WTC11 (cell line): ENCODE measurements at regions not wholly inside any gene's neighbourhood (a gene's known extent, or its start where the extent isn't known, plus 50 kb on each side); places are given as distances from the start of the nearest gene placed in this dataset.

Experiments
- ATAC-seq: fragments of 200-7000 bp; cut with Tn5 transposase; 2 replicates; pipeline ENCODE4 v1.10.0; 2021; ENCODE audit warnings: mild to moderate bottlenecking, moderate library complexity
- CTCF ChIA-PET: fragments of 300-600 bp; sonication (Branson Sonifier 250); formaldehyde crosslinking; loops from one replicate; lab custom pipeline; 2021; ENCODE audit warnings: antibody characterized with exemption; lab: Charles Lee
- POLR2A ChIA-PET: fragments of 350-600 bp; sonication (Branson Sonifier 250); formaldehyde crosslinking; loops from one replicate; lab custom pipeline; 2021; ENCODE audit warnings: antibody characterized with exemption; lab: Charles Lee
- DNase-seq: peaks from one replicate; pipeline ENCODE4 v3.0.0; 2021; ENCODE audit warnings: low spot score
- H3K27ac Mint-ChIP-seq: 2 replicates; pipeline ENCODE4 v1.8.0; 2021; ENCODE audit warnings: mixed read lengths
- H3K27me3 Mint-ChIP-seq: 2 replicates; pipeline ENCODE4 v1.8.0; 2021; ENCODE audit warnings: low read depth, mild to moderate bottlenecking, moderate library complexity, mixed read lengths
- H3K36me3 Mint-ChIP-seq: 2 replicates; pipeline ENCODE4 v1.8.0; 2021; ENCODE audit warnings: mixed read lengths
- H3K4me1 Mint-ChIP-seq: 2 replicates; pipeline ENCODE4 v1.8.0; 2022; ENCODE audit warnings: mixed read lengths
- H3K4me3 Mint-ChIP-seq: 2 replicates; pipeline ENCODE4 v1.8.0; 2021; ENCODE audit warnings: mild to moderate bottlenecking, moderate library complexity, mixed read lengths
- H3K9me3 Mint-ChIP-seq: 2 replicates; pipeline ENCODE4 v1.8.0; 2021; ENCODE audit warnings: mixed read lengths
- ATF1 ChIP-seq: sonication (generic); formaldehyde crosslinking; IDR thresholded peaks from 2 replicates; pipeline ENCODE4 v1.8.1; 2023; ENCODE audit warnings: mild to moderate bottlenecking, moderate library complexity, missing genetic modification reagents
- ESRRA ChIP-seq: sonication (generic); formaldehyde crosslinking; IDR thresholded peaks from 2 replicates; pipeline ENCODE4 v1.8.1; 2022; ENCODE audit warnings: mild to moderate bottlenecking, missing genetic modification reagents, borderline replicate concordance
- ETV6 ChIP-seq: sonication (generic); formaldehyde crosslinking; IDR thresholded peaks from 2 replicates; pipeline ENCODE4 v1.8.1; 2022; ENCODE audit warnings: mild to moderate bottlenecking, missing genetic modification reagents
- FOXK1 ChIP-seq: sonication (generic); formaldehyde crosslinking; IDR thresholded peaks from 2 replicates; pipeline ENCODE4 v1.8.0; 2022; ENCODE audit warnings: mild to moderate bottlenecking, moderate library complexity, missing genetic modification reagents
- GABPB1 ChIP-seq: sonication (generic); formaldehyde crosslinking; IDR thresholded peaks from 2 replicates; pipeline ENCODE4 v1.8.1; 2023; ENCODE audit warnings: mild to moderate bottlenecking, missing genetic modification reagents
- GRHL2 ChIP-seq: fragments of 250-450 bp; sonication (Bioruptor Pico); IDR thresholded peaks from 2 replicates; pipeline ENCODE4 v1.8.0; 2022; ENCODE audit warnings: mild to moderate bottlenecking, moderate library complexity; ENCODE audit not compliant: insufficient replicate concordance, severe bottlenecking
- HMGA2 ChIP-seq: fragments of 250-450 bp; sonication (Bioruptor Pico); IDR thresholded peaks from 2 replicates; pipeline ENCODE4 v1.4.0; 2021; ENCODE audit warnings: mild to moderate bottlenecking, moderate library complexity
- IRF2 ChIP-seq: sonication (generic); formaldehyde crosslinking; IDR thresholded peaks from 2 replicates; pipeline ENCODE4 v1.8.0; 2022; ENCODE audit warnings: low read depth, missing genetic modification reagents, borderline replicate concordance
- KAT7 ChIP-seq: sonication (generic); formaldehyde crosslinking; IDR thresholded peaks from 2 replicates; pipeline ENCODE4 v1.8.1; 2023; ENCODE audit warnings: missing genetic modification reagents, mild to moderate bottlenecking, borderline replicate concordance
- NR1H2 ChIP-seq: sonication (generic); formaldehyde crosslinking; IDR thresholded peaks from 2 replicates; pipeline ENCODE4 v1.9.0; 2021; ENCODE audit warnings: mild to moderate bottlenecking, moderate library complexity, missing genetic modification reagents
- NR3C1 ChIP-seq: sonication (generic); formaldehyde crosslinking; conservative IDR thresholded peaks from 2 replicates; pipeline ENCODE4 v1.8.1; 2023; ENCODE audit warnings: low read depth, mild to moderate bottlenecking, missing genetic modification reagents
- SOX15 ChIP-seq: fragments of 250-450 bp; sonication (Bioruptor Pico); IDR thresholded peaks from 2 replicates; pipeline ENCODE4 v1.9.0; 2021; ENCODE audit warnings: mild to moderate bottlenecking
- TEAD4 ChIP-seq: sonication (generic); formaldehyde crosslinking; IDR thresholded peaks from 2 replicates; pipeline ENCODE4 v1.8.0; 2022; ENCODE audit warnings: mild to moderate bottlenecking, missing genetic modification reagents
- TP53 ChIP-seq: sonication (generic); formaldehyde crosslinking; IDR thresholded peaks from 2 replicates; pipeline ENCODE4 v1.8.1; 2023; ENCODE audit warnings: mild to moderate bottlenecking, missing genetic modification reagents
- ZBTB21 ChIP-seq: sonication (generic); formaldehyde crosslinking; IDR thresholded peaks from 2 replicates; pipeline ENCODE4 v1.8.1; 2023; ENCODE audit warnings: mild to moderate bottlenecking, missing genetic modification reagents, borderline replicate concordance
- ZNF416 ChIP-seq: fragments of 250-450 bp; sonication (Bioruptor Pico); IDR thresholded peaks from 2 replicates; pipeline ENCODE4 v1.9.0; 2021; ENCODE audit warnings: mild to moderate bottlenecking, inconsistent platforms
- TF ChIP-seq, protein P1 (sequence below): sonication (generic); formaldehyde crosslinking; IDR thresholded peaks from 2 replicates; pipeline ENCODE4 v1.8.1; 2022; ENCODE audit warnings: mild to moderate bottlenecking, moderate library complexity, missing genetic modification reagents
- TF ChIP-seq, protein P2 (sequence below): sonication (generic); formaldehyde crosslinking; IDR thresholded peaks from 2 replicates; pipeline ENCODE4 v1.8.1; 2023; ENCODE audit warnings: mild to moderate bottlenecking, missing genetic modification reagents, moderate library complexity
- TF ChIP-seq, protein P3 (sequence below): sonication (generic); formaldehyde crosslinking; IDR thresholded peaks from 2 replicates; pipeline ENCODE4 v1.8.1; 2023; ENCODE audit warnings: mild to moderate bottlenecking, missing genetic modification reagents
- TF ChIP-seq, protein P4 (sequence below): fragments of 250-450 bp; sonication (Bioruptor Pico); IDR thresholded peaks from 2 replicates; pipeline ENCODE4 v1.8.0; 2021; ENCODE audit warnings: mild to moderate bottlenecking
- TF ChIP-seq, protein P5 (sequence below): fragments of 250-450 bp; sonication (Bioruptor Pico); IDR thresholded peaks from 2 replicates; pipeline ENCODE4 v1.9.0; 2021; ENCODE audit warnings: moderate library complexity, mild to moderate bottlenecking, inconsistent platforms, borderline replicate concordance
- TF ChIP-seq, protein P6 (sequence below): sonication (generic); formaldehyde crosslinking; conservative IDR thresholded peaks from 2 replicates; pipeline ENCODE4 v1.8.1; 2022; ENCODE audit warnings: mild to moderate bottlenecking, missing genetic modification reagents
- TF ChIP-seq, protein P7 (sequence below): sonication (generic); formaldehyde crosslinking; IDR thresholded peaks from 2 replicates; pipeline ENCODE4 v1.8.0; 2022; ENCODE audit warnings: mild to moderate bottlenecking, missing genetic modification reagents
- TF ChIP-seq, protein P8 (sequence below): fragments of 200-600 bp; IDR thresholded peaks from 2 replicates; pipeline ENCODE4 v1.8.0; 2022; ENCODE audit warnings: antibody characterized with exemption

DNA sequence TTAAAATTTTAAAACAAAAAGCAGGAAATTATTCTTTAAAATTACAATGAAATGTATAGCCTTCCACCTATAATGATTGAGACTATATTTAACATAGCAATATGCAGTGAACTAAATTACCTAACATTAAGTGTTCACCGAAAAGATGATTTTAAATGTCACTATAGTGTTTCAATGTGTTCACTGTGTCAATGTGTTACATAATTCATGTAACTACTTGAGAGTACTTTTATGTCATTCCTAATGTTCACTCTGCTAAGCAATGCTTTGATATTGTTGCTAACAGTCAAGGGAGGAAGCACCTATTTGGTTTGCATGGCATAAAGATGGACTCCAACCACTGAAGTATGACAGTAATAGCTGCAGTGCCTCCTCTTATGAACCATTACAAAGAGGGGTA, 629.8 kb upstream of the C9orf72 start:
- Mint-ChIP-seq H3K4me1 (no peaks in the 10 kb centered on the region), H3K9me3 (no peaks in the 10 kb centered on the region), H3K36me3 (no peaks in the 10 kb centered on the region), H3K27ac (no peak overlapping the region), H3K27me3 (no peaks in the 10 kb centered on the region), H3K4me3 (no peak overlapping the region)
- TF ChIP-seq ETV6 (CRISPR knock-in tag), result no peak
- TF ChIP-seq, protein P1, sequence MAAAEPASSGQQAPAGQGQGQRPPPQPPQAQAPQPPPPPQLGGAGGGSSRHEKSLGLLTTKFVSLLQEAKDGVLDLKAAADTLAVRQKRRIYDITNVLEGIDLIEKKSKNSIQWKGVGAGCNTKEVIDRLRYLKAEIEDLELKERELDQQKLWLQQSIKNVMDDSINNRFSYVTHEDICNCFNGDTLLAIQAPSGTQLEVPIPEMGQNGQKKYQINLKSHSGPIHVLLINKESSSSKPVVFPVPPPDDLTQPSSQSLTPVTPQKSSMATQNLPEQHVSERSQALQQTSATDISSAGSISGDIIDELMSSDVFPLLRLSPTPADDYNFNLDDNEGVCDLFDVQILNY (CRISPR knock-in tag), result no peak
- no peak for TF ChIP-seq KAT7 (CRISPR knock-in tag)
- TF ChIP-seq GABPB1 (CRISPR knock-in tag), result no peak
- no peak for TF ChIP-seq FOXK1
- TF ChIP-seq ESRRA (CRISPR knock-in tag), result no peak
- TF ChIP-seq ZBTB21 (CRISPR knock-in tag), result no peak
- no peak for TF ChIP-seq HMGA2
- TF ChIP-seq, protein P2, sequence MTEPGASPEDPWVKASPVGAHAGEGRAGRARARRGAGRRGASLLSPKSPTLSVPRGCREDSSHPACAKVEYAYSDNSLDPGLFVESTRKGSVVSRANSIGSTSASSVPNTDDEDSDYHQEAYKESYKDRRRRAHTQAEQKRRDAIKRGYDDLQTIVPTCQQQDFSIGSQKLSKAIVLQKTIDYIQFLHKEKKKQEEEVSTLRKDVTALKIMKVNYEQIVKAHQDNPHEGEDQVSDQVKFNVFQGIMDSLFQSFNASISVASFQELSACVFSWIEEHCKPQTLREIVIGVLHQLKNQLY (CRISPR knock-in tag), result no peak
- TF ChIP-seq, protein P3, sequence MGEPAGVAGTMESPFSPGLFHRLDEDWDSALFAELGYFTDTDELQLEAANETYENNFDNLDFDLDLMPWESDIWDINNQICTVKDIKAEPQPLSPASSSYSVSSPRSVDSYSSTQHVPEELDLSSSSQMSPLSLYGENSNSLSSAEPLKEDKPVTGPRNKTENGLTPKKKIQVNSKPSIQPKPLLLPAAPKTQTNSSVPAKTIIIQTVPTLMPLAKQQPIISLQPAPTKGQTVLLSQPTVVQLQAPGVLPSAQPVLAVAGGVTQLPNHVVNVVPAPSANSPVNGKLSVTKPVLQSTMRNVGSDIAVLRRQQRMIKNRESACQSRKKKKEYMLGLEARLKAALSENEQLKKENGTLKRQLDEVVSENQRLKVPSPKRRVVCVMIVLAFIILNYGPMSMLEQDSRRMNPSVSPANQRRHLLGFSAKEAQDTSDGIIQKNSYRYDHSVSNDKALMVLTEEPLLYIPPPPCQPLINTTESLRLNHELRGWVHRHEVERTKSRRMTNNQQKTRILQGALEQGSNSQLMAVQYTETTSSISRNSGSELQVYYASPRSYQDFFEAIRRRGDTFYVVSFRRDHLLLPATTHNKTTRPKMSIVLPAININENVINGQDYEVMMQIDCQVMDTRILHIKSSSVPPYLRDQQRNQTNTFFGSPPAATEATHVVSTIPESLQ (CRISPR knock-in tag), result no peak
- no peak for TF ChIP-seq NR1H2
- TF ChIP-seq, protein P4, sequence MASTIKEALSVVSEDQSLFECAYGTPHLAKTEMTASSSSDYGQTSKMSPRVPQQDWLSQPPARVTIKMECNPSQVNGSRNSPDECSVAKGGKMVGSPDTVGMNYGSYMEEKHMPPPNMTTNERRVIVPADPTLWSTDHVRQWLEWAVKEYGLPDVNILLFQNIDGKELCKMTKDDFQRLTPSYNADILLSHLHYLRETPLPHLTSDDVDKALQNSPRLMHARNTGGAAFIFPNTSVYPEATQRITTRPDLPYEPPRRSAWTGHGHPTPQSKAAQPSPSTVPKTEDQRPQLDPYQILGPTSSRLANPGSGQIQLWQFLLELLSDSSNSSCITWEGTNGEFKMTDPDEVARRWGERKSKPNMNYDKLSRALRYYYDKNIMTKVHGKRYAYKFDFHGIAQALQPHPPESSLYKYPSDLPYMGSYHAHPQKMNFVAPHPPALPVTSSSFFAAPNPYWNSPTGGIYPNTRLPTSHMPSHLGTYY, result no peak
- no peak for TF ChIP-seq ATF1
- TF ChIP-seq NR3C1 (CRISPR knock-in tag), result no peak
- no peak for TF ChIP-seq ZNF416 (CRISPR knock-in tag)
- ChIA-PET CTCF (no interaction called here), POLR2A (no interaction called here)
- ATAC-seq, result no peak
- no peak for DNase-seq

DNA sequence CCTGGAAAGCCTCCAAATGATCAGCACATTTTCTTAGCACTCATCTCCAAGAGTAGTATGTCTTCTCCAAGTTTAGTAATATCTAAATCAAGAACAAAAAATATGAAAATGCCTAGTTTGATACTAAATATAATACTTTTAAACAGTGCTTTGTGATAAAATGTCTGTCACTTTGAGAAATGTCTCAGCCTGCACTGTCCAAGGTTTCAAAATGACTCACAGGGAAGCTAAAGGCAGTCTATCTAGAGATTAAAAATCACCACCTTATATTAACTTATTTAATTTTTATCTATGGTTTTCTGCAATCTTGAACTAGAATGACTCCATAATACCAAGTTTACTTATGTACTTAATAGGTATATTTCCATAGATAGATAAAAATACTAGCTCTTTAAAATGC, 633.0 kb upstream of the C9orf72 start:
- ATAC-seq (no peak), DNase-seq (no peak)
- H3K27ac Mint-ChIP-seq, result no peak overlapping the region
- H3K36me3 Mint-ChIP-seq, result no peaks in the 10 kb centered on the region
- POLR2A ChIA-PET, result no interaction called here
- TF ChIP-seq ZNF416 (CRISPR knock-in tag), result no peak
- TF ChIP-seq, protein P5, sequence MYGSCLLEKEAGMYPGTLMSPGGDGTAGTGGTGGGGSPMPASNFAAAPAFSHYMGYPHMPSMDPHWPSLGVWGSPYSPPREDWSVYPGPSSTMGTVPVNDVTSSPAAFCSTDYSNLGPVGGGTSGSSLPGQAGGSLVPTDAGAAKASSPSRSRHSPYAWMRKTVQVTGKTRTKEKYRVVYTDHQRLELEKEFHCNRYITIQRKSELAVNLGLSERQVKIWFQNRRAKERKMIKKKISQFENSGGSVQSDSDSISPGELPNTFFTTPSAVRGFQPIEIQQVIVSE, result no peak
- no peak for TF ChIP-seq IRF2 (CRISPR knock-in tag)
- no peak for TF ChIP-seq TEAD4
- no peaks in the 10 kb centered on the region for H3K27me3 Mint-ChIP-seq
- H3K9me3 Mint-ChIP-seq, result no peaks in the 10 kb centered on the region
- peaks cover 3% of the 10 kb centered on the region; the same call in 1 of the 2 replicates for H3K4me1 Mint-ChIP-seq
- CTCF ChIA-PET, result interaction anchor here (0.6 kb wide), 2 partner anchors 50 to 1308 kb away, joined by 3 read pairs; no protein-coding TSS in a partner anchor
- no peak overlapping the region for H3K4me3 Mint-ChIP-seq

DNA sequence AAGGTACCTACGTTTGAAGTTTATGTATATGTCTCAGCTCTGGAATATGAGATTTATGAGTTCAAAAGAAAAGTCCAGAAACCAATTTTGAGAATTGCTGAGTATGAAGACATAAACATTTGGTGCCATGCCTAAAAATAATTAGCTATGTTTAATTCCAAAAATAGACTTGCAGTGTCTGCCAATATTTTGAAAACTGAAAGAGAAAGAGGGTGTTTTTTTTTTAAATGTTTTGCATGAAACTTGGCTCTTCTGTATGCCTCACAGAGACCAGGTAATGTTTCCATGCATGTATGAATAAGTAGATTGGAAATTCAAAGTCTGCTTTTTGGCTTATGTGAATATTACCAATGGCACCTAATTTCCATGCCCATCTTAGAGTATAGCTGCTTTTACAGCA, 634.4 kb upstream of the C9orf72 start:
- POLR2A ChIA-PET, result no interaction called here
- no peaks in the 10 kb centered on the region for H3K27me3 Mint-ChIP-seq
- CTCF ChIA-PET, result no interaction called here
- H3K9me3 Mint-ChIP-seq, result no peaks in the 10 kb centered on the region
- no peak overlapping the region for H3K4me3 Mint-ChIP-seq
- ATAC-seq, result no peak
- no peak overlapping the region for H3K27ac Mint-ChIP-seq
- peaks cover 9% of the 10 kb centered on the region for H3K4me1 Mint-ChIP-seq
- DNase-seq, result no peak
- no peaks in the 10 kb centered on the region for H3K36me3 Mint-ChIP-seq
- TF ChIP-seq, protein P6, sequence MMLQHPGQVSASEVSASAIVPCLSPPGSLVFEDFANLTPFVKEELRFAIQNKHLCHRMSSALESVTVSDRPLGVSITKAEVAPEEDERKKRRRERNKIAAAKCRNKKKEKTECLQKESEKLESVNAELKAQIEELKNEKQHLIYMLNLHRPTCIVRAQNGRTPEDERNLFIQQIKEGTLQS (CRISPR knock-in tag), result no peak
- TF ChIP-seq GRHL2 (CRISPR knock-in tag) (no peak), SOX15 (CRISPR knock-in tag) (no peak), ZNF416 (CRISPR knock-in tag) (no peak), TP53 (CRISPR knock-in tag) (no peak), KAT7 (CRISPR knock-in tag) (no peak)
- TF ChIP-seq, protein P5, result no peak
- TF ChIP-seq, protein P7, sequence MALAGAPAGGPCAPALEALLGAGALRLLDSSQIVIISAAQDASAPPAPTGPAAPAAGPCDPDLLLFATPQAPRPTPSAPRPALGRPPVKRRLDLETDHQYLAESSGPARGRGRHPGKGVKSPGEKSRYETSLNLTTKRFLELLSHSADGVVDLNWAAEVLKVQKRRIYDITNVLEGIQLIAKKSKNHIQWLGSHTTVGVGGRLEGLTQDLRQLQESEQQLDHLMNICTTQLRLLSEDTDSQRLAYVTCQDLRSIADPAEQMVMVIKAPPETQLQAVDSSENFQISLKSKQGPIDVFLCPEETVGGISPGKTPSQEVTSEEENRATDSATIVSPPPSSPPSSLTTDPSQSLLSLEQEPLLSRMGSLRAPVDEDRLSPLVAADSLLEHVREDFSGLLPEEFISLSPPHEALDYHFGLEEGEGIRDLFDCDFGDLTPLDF, result no peak
- TF ChIP-seq, protein P8, sequence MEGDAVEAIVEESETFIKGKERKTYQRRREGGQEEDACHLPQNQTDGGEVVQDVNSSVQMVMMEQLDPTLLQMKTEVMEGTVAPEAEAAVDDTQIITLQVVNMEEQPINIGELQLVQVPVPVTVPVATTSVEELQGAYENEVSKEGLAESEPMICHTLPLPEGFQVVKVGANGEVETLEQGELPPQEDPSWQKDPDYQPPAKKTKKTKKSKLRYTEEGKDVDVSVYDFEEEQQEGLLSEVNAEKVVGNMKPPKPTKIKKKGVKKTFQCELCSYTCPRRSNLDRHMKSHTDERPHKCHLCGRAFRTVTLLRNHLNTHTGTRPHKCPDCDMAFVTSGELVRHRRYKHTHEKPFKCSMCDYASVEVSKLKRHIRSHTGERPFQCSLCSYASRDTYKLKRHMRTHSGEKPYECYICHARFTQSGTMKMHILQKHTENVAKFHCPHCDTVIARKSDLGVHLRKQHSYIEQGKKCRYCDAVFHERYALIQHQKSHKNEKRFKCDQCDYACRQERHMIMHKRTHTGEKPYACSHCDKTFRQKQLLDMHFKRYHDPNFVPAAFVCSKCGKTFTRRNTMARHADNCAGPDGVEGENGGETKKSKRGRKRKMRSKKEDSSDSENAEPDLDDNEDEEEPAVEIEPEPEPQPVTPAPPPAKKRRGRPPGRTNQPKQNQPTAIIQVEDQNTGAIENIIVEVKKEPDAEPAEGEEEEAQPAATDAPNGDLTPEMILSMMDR, result no peak
